ENCODE measurements at regions not wholly inside any gene's neighbourhood (a gene's known extent, or its start where the extent isn't known, plus 50 kb on each side); places are given as distances from the start of the nearest gene placed in this dataset.

DNA sequence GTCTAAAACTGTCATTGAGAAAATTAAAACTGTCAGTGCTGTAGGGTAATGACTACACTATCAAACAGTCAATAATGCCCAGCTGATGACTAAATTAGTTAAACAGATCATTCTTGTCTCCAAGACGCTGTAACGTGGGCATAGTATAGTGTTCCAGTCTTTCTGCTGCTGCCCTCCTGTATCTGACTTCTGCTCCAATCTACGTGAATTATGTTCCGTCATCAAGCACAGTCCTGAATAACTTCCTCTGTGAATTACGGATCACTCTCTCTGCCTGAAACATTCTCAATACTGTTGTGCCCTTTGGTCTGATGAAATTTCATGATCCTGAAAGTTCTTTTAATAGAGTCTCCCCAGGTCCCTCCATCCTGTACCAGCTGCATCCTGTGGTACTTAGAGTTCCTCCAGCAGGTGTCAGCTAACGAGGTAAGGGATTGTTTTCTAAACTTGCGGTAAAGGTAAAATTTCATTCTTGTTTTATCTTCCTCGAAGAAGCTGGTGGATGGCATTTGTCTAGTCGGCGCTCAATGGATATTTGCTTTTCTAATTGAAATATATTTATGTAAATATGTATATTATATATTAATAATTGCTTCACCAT, 393.5 kb upstream of the ADARB2 start:
- TF ChIP-seq CTCF (tag by site-specific recombination; IDR thresholded peaks at IDR 0.05): no peak
- TF ChIP-seq GFI1B (tag by site-specific recombination; IDR thresholded peaks at IDR 0.05): no peak
- no peak for TF ChIP-seq ZNF292 (tag by site-specific recombination; IDR thresholded peaks at IDR 0.05; ENCODE audit: borderline replicate concordance, low read depth)
- TF ChIP-seq INSM2 (tag by site-specific recombination; IDR thresholded peaks at IDR 0.05): no peak
- TF ChIP-seq PBX3 (CRISPR knock-in tag; IDR thresholded peaks at IDR 0.05): no peak
- no peak for TF ChIP-seq TCF7L2 (IDR thresholded peaks at IDR 0.05; ENCODE audit: borderline replicate concordance, low read depth, low read length)
- no peak for TF ChIP-seq ZNF510 (tag by site-specific recombination; IDR thresholded peaks at IDR 0.05; ENCODE audit: insufficient replicate concordance)
- no peak for TF ChIP-seq ZSCAN30 (tag by site-specific recombination; IDR thresholded peaks at IDR 0.05)
